K562 (cell line): ENCODE measurements at regions not wholly inside any gene's neighbourhood (a gene's known extent, or its start where the extent isn't known, plus 50 kb on each side); places are given as distances from the start of the nearest gene placed in this dataset.

Source experiments
- ESRRA ChIP-seq: fragments of 450-650 bp; IDR thresholded peaks from 2 replicates; pipeline ENCODE4 v1.6.1; 2014; ENCODE audit warnings: low read depth, mild to moderate bottlenecking, moderate library complexity, borderline replicate concordance
- FOXJ3 ChIP-seq: sonication (generic); formaldehyde crosslinking; IDR thresholded peaks from 2 replicates; pipeline ENCODE4 v1.4.0; 2020; ENCODE audit warnings: mild to moderate bottlenecking, missing genetic modification reagents
- FOXK1 ChIP-seq: sonication (generic); formaldehyde crosslinking; IDR thresholded peaks from 2 replicates; pipeline ENCODE4 v1.8.0; 2022; ENCODE audit warnings: missing genetic modification reagents, mild to moderate bottlenecking, borderline replicate concordance
- JUN ChIP-seq, 2 experiments: sonication (generic) in 1 of 2; formaldehyde crosslinking in 1 of 2; IDR thresholded peaks; 2 replicates each; pipeline versions ENCODE4 v1.6.1 to v1.8.0; 2012 to 2022; ENCODE audit warnings: borderline replicate concordance in 2 of 2, mild to moderate bottlenecking in 2 of 2, improper control_type of control experiment in 1 of 2, low read depth in 1 of 2, low read length in 1 of 2, missing genetic modification reagents in 1 of 2
- MCM3 ChIP-seq: fragments of 450-650 bp; IDR thresholded peaks from 2 replicates; pipeline ENCODE4 v1.6.1; 2016
- NBN ChIP-seq: fragments of 450-650 bp; IDR thresholded peaks from 2 replicates; pipeline ENCODE4 v1.6.1; 2016; ENCODE audit warnings: low read depth, mild to moderate bottlenecking
- RCOR1 ChIP-seq, 2 experiments: IDR thresholded peaks; 2 replicates each; pipeline ENCODE4 v1.6.1; 2012; ENCODE audit warnings: low read depth in 2 of 2, low read length in 2 of 2, borderline replicate concordance in 1 of 2, improper control_type of control experiment in 1 of 2
- SMARCE1 ChIP-seq: fragments of 450-650 bp; IDR thresholded peaks from 2 replicates; pipeline ENCODE4 v1.7.1; 2016; ENCODE audit warnings: mild to moderate bottlenecking
- SMC3 ChIP-seq: conservative IDR thresholded peaks from 2 replicates; pipeline ENCODE4 v1.6.1; 2011; ENCODE audit warnings: low read depth, low read length, improper control_type of control experiment; ENCODE audit not compliant: insufficient read depth
- TAF7 ChIP-seq: fragments of 450-650 bp; IDR thresholded peaks from 2 replicates; pipeline ENCODE4 v1.6.1; 2016; ENCODE audit warnings: missing genetic modification characterization, missing compliant biosample characterization
- ZBTB8A ChIP-seq: fragments of 450-650 bp; IDR thresholded peaks from 2 replicates; pipeline ENCODE4 v1.6.1; 2018; ENCODE audit warnings: mild to moderate bottlenecking, moderate library complexity; ENCODE audit not compliant: partially characterized antibody
- ZFP36 ChIP-seq: fragments of 150-350 bp; IDR thresholded peaks from 2 replicates; pipeline ENCODE4 v1.6.1; 2018; ENCODE audit warnings: low read length, low read depth; ENCODE audit not compliant: partially characterized antibody
- ZNF24 ChIP-seq: fragments of 450-650 bp; IDR thresholded peaks from 2 replicates; pipeline ENCODE4 v1.6.1; 2016
- ZNF274 ChIP-seq: IDR thresholded peaks from 2 replicates; pipeline ENCODE4 v1.6.1; 2011; ENCODE audit warnings: low read depth, mild to moderate bottlenecking, low read length, moderate library complexity, borderline replicate concordance
- ZNF408 ChIP-seq: fragments of 250-450 bp; sonication (Bioruptor Pico); IDR thresholded peaks from 2 replicates; pipeline ENCODE4 v1.4.0; 2020; ENCODE audit warnings: low read depth, mild to moderate bottlenecking, moderate library complexity
- ZNF79 ChIP-seq: fragments of 250-450 bp; sonication (Bioruptor Pico); IDR thresholded peaks from 2 replicates; pipeline ENCODE4 v1.4.0; 2020; ENCODE audit warnings: low read depth, mild to moderate bottlenecking, moderate library complexity
- ZSCAN29 ChIP-seq: fragments of 450-650 bp; IDR thresholded peaks from 2 replicates; pipeline ENCODE4 v1.6.1; 2017
- TF ChIP-seq, protein P1 (sequence below): conservative IDR thresholded peaks from 2 replicates; pipeline ENCODE4 v1.6.1; 2011; ENCODE audit warnings: low read depth, mild to moderate bottlenecking, low read length; ENCODE audit not compliant: control insufficient read depth
- TF ChIP-seq, protein P2 (sequence below): sonication (generic); formaldehyde crosslinking; IDR thresholded peaks from 2 replicates; pipeline ENCODE4 v1.8.1; 2023; ENCODE audit warnings: mild to moderate bottlenecking, missing genetic modification reagents
- TF ChIP-seq, protein P3 (sequence below): fragments of 200-800 bp; sonication (Bioruptor generic); IDR thresholded peaks from 2 replicates; pipeline ENCODE4 v1.6.1; 2017; ENCODE audit warnings: missing genetic modification characterization, missing compliant biosample characterization
- TF ChIP-seq, protein P4 (sequence below): sonication (generic); formaldehyde crosslinking; IDR thresholded peaks from 2 replicates; pipeline ENCODE4 v1.5.0; 2020; ENCODE audit warnings: missing genetic modification reagents
- TF ChIP-seq, protein P5 (sequence below): fragments of 250-450 bp; sonication (Bioruptor Pico); IDR thresholded peaks from 2 replicates; pipeline ENCODE4 v1.6.1; 2021; ENCODE audit warnings: mild to moderate bottlenecking

DNA sequence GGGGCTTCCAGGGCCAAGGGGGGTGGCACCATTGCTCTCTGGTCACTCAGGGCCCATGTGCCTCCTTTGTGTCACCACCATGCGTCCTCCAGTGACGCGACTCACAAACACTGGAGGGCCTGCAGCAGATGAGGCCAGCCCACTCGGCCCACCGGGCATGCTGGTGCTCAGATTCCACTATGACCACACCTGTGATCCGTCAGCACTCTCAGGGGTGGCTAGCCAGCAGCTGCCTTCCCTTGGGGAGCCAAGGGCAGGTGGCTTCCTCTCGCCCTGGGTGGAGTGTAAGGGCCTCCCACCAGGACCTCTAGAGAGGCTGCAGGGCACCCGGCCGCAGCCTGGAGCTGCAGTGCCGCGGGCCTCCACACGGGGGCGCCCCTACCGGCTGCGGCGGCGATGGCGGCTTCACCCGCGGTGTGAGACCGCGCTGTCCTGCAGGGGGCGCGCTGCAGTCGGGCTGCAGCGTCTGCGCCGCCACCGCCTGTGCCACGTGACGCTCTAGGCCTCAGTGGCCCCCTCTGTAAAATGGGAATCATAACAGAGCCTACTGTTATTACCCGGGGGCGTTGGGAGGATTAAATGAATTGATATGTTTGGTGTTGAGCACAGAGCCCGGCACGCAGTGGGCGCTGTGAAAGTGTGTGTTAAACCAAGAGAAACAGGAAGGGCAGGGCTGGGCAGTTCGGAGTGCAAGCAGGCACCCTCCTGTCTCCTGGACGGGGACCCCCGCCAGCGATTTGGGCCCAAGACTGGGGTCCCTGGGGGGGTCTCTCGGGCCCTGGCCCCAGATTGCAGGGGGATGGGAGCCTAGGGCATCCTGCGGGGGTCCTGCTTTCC lies 192.4 kb upstream of the GSE1 start (continued):
- TF ChIP-seq, protein P1, sequence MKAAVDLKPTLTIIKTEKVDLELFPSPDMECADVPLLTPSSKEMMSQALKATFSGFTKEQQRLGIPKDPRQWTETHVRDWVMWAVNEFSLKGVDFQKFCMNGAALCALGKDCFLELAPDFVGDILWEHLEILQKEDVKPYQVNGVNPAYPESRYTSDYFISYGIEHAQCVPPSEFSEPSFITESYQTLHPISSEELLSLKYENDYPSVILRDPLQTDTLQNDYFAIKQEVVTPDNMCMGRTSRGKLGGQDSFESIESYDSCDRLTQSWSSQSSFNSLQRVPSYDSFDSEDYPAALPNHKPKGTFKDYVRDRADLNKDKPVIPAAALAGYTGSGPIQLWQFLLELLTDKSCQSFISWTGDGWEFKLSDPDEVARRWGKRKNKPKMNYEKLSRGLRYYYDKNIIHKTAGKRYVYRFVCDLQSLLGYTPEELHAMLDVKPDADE: peak; percentile 68
- no peak for TF ChIP-seq FOXJ3 (CRISPR knock-in tag)
- TF ChIP-seq, protein P2, sequence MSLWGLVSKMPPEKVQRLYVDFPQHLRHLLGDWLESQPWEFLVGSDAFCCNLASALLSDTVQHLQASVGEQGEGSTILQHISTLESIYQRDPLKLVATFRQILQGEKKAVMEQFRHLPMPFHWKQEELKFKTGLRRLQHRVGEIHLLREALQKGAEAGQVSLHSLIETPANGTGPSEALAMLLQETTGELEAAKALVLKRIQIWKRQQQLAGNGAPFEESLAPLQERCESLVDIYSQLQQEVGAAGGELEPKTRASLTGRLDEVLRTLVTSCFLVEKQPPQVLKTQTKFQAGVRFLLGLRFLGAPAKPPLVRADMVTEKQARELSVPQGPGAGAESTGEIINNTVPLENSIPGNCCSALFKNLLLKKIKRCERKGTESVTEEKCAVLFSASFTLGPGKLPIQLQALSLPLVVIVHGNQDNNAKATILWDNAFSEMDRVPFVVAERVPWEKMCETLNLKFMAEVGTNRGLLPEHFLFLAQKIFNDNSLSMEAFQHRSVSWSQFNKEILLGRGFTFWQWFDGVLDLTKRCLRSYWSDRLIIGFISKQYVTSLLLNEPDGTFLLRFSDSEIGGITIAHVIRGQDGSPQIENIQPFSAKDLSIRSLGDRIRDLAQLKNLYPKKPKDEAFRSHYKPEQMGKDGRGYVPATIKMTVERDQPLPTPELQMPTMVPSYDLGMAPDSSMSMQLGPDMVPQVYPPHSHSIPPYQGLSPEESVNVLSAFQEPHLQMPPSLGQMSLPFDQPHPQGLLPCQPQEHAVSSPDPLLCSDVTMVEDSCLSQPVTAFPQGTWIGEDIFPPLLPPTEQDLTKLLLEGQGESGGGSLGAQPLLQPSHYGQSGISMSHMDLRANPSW (CRISPR knock-in tag): peak; percentile 81; the same call in 1 of the 2 replicates
- no peak for TF ChIP-seq ZNF408
- TF ChIP-seq ZBTB8A: no peak
- TF ChIP-seq ZFP36: peak; percentile 56
- TF ChIP-seq JUN (IDR thresholded peaks at IDR 0.05; ENCODE audit: borderline replicate concordance, low read depth, low read length): no peak
- TF ChIP-seq JUN (CRISPR knock-in tag; IDR thresholded peaks at IDR 0.05; ENCODE audit: borderline replicate concordance): no peak
- TF ChIP-seq SMC3: peak; percentile 99
- no peak for TF ChIP-seq MCM3
- TF ChIP-seq FOXK1 (CRISPR knock-in tag): no peak
- peak; percentile 94 for TF ChIP-seq ESRRA
- TF ChIP-seq TAF7 (tag): no peak
- TF ChIP-seq, protein P3, sequence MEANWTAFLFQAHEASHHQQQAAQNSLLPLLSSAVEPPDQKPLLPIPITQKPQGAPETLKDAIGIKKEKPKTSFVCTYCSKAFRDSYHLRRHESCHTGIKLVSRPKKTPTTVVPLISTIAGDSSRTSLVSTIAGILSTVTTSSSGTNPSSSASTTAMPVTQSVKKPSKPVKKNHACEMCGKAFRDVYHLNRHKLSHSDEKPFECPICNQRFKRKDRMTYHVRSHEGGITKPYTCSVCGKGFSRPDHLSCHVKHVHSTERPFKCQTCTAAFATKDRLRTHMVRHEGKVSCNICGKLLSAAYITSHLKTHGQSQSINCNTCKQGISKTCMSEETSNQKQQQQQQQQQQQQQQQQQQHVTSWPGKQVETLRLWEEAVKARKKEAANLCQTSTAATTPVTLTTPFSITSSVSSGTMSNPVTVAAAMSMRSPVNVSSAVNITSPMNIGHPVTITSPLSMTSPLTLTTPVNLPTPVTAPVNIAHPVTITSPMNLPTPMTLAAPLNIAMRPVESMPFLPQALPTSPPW (CRISPR knock-in tag): peak; percentile 79
- no peak for TF ChIP-seq SMARCE1
- no peak for TF ChIP-seq ZNF79 (CRISPR knock-in tag)
- peak; percentile 24; the same call in 1 of the 2 replicates for TF ChIP-seq ZSCAN29
- peak; percentile 77 for TF ChIP-seq NBN
- TF ChIP-seq, protein P4, sequence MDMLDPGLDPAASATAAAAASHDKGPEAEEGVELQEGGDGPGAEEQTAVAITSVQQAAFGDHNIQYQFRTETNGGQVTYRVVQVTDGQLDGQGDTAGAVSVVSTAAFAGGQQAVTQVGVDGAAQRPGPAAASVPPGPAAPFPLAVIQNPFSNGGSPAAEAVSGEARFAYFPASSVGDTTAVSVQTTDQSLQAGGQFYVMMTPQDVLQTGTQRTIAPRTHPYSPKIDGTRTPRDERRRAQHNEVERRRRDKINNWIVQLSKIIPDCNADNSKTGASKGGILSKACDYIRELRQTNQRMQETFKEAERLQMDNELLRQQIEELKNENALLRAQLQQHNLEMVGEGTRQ (CRISPR knock-in tag): peak; percentile 99
- peak; percentile 89 to 97 for TF ChIP-seq RCOR1 (IDR thresholded peaks at IDR 0.05; ENCODE audit: borderline replicate concordance in 1 of 2, low read depth in 2 of 2, low read length in 2 of 2)
- peak; percentile 86 for TF ChIP-seq ZNF24
- TF ChIP-seq, protein P5, sequence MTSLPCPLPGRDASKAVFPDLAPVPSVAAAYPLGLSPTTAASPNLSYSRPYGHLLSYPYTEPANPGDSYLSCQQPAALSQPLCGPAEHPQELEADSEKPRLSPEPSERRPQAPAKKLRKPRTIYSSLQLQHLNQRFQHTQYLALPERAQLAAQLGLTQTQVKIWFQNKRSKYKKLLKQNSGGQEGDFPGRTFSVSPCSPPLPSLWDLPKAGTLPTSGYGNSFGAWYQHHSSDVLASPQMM: no peak
- TF ChIP-seq ZNF274: no peak
